GM21381 (cell line): ENCODE measurements at regions not wholly inside any gene's neighbourhood (a gene's known extent, or its start where the extent isn't known, plus 50 kb on each side); places are given as distances from the start of the nearest gene placed in this dataset.
"Not testable (repeated sequence)": the region's sequence is repeated elsewhere in the genome, so short reads cannot be mapped to it uniquely, and the experiment has no call there.

ENCODE experiments used
- ATAC-seq: cut with Tn5 transposase; IDR thresholded peaks from one replicate; pipeline ENCODE4 v1.9.1; 2021; ENCODE audit warnings: mild to moderate bottlenecking, moderate library complexity; ENCODE audit not compliant: unreplicated experiment

DNA sequence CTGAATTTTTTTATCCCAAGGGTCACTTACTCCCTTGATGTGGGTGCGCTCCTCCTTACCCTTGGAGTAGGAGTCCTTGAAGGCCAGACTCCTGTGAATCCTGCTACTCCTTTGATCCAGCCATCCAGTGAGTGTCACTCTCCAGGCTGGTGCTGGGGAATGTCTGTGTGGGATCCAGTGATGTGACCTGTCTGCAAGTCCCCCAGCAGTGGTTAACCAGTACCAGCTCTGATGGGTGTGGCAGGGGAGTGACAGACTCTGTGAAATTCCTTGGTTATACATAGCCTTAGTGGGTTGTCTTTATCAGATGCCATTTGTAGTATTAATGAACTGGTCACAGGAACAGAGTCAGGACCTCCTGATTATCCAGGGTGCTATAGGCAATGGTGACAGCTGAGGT is 409.5 kb upstream of the LMO3 start:
- ATAC-seq: no peak

DNA sequence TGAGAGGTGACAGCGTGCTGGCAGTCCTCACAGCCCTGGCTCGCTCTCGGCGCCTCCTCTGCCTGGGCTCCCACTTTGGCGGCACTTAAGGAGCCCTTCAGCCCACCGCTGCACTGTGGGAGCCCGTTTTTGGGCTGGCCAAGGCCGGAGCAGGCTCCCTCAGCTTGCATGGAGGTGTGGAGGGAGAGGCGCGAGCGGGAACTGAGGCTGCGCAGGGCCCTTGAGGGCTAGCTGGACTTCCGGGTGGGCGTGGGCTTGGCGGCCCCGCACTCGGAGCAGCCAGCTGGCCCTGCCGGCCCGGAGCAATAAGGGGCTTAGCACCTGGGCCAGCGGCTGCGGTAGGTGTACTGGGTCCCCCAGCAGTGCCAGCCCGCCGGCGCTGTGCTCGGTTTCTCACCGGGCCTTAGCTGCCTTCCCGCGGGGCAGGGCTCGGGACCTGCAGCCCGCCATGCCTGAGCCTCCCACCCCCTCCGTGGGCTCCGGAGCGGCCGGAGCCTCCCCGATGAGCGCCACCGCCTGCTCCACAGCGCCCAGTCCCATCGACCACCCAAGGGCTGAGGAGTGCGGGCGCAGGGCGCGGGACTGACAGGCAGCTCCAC is 401.6 kb upstream of the LMO3 start:
- ATAC-seq: not testable (repeated sequence)

DNA sequence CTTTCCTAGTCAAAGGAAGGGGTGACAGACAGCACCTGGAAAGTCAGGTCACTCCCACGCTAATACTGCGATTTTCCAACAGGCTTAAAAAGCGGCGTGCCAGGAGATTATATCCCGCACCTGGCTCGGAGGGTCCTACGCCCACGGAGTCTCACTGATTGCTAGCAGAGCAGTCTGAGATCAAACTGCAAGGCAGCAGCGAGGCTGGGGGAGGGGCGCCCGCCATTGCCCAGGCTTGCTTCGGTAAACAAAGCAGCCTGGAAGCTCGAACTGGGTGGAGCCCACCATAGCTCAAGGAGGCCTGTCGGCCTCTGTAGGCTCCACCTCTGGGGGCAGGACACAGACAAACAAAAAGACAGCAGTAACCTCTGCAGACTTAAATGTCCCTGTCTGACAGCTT is 392.6 kb upstream of the LMO3 start:
- not testable (repeated sequence) for ATAC-seq

DNA sequence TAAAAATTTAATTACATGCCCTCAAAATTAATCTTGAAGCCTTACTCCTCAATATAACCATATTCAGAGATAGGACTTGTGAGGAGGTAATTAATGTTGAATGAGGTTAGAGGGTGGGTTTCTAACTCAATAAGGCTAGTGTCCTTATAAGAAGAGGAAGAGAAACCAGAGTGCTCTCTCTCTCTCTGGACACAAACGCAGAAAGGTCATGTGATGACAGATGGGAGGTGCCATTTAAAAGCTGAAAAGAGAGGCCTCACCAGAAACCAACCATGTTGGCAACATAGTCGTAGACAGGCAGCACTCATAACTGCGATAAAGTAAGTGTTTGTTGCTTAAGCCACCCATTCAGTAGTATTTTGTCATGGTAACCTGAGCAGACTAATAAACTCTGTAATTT is 378.5 kb upstream of the LMO3 start:
- ATAC-seq: no peak

GRCh38 chr12:16972923-16973770 is 367.2 kb upstream of the LMO3 start:
- ATAC-seq: no peak

DNA sequence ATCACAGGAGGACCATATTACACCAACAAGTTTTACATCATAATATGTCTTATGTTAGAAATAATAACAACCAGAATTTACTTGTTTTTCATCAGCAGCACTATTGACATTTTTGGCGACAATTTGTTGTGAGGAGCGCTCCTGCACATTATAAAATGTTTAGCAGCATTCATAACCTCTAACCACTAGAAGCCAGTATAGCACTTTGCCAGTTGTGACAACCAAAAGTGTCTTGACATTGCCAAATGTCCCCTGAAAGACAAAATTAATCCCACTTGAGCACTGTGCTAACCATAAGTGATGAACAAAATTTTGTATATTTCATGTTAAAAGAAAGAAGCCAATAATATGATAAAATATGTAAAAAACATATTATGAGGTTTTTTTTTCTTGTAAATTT is 356.9 kb upstream of the LMO3 start:
- no peak for ATAC-seq

- no peak for ATAC-seq
These were observed 349.2 kb upstream of the LMO3 start for GRCh38 chr12:16955083-16955657.

- ATAC-seq: no peak
These were observed 344.1 kb upstream of the LMO3 start for GRCh38 chr12:16949871-16950667.

DNA sequence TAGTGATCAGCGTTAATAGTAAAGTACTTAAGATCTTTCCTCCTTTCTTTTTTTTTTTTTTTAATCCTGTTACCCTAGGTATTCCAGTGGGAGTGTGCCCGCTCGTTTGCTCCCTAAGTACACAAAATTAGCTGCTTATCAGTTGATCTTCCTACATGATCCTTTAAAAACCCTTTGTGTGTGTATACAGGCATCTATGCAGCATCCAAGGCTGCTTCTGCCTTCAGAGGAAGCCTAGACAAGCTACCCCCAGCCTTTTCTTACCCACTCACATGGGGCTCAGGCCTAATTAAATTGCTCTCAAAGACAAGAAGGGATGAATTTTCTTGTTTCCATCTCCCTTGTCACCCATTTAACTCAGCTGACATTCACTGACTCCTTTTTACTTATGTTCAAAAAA is 343.4 kb upstream of the LMO3 start:
- ATAC-seq: no peak

- ATAC-seq: no peak
These were observed 340.7 kb upstream of the LMO3 start for GRCh38 chr12:16946704-16947103.

DNA sequence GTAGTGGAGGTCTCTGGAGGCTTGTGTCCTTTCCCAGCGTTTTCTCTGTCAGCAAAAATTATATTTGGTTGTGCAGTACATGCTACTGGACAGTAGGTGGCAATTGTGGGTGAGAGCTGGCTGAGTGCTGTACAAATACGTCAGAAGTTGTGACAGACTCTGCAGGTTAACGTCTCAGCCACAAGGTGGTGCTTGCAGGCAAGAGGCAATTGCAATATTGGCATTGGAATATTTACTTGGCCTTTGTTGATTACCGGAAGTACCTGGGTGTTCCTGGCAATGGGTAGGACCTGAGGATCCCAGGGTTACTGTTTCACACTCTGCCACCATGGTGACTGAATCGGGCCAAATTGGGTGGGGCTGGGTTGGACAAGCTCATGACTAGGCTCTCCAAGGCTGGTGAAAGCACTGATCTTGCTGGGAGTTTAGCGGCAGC is 333.9 kb upstream of the LMO3 start:
- peak; percentile 96 for ATAC-seq

GRCh38 chr12:16927259-16927658 is 321.3 kb upstream of the LMO3 start:
- ATAC-seq: no peak

- no peak for ATAC-seq
These were observed 314.5 kb upstream of the LMO3 start for GRCh38 chr12:16920451-16920850.

GRCh38 chr12:16919551-16919950 is 313.6 kb upstream of the LMO3 start:
- no peak for ATAC-seq

- no peak for ATAC-seq
These were observed 308.9 kb upstream of the LMO3 start for GRCh38 chr12:16914853-16915252.

DNA sequence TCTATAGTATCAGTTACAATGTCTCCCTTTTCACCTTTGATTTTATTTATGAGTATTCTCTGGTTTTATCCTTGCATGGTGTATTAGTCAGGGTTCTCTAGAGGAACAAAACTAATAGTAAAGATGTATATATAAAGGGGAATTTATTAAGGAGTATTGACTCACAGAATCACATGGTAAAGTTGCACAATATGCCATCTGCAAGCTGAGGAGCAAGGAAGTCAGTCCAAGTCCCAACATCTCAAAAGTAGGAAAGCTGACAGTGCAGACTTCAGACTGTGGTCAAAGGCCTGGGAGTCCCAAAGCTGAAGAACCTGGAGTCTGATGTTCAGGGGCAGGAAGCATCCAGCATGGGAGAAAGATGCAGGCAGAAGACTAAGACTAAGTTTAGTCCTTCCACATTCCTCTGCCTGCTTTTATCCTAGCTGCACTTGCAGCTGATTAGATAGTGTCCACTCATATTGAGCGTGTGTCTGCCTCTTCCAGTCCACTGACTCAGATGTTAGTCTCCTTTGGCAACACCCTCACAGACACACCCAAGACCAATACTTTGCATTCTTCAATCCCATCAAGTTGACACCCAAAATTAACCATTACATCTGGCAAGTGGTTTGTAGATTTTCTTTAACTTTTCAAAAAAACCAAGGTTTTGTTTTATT is 308.0 kb upstream of the LMO3 start:
- ATAC-seq: no peak

- ATAC-seq: no peak
These were observed 296.0 kb upstream of the LMO3 start for GRCh38 chr12:16901946-16902345.

DNA sequence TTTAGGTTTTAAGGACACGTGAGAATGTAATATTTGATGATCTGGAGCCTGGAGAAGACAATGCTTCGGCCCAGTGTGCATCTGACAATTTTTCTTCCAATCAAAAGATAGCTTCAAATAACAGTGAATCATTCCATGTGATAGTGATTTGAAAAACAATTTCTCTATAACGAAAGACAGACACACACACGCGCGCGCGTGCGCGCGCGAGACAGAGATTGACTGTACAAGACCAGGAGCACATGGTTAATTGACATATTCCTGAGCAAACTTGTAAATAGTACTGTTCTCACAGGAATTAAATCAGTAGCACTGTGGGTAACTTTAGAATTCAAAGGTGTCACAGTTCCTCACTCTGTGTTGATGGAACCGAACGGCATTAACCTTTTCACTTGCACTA is 287.5 kb upstream of the LMO3 start:
- no peak for ATAC-seq

DNA sequence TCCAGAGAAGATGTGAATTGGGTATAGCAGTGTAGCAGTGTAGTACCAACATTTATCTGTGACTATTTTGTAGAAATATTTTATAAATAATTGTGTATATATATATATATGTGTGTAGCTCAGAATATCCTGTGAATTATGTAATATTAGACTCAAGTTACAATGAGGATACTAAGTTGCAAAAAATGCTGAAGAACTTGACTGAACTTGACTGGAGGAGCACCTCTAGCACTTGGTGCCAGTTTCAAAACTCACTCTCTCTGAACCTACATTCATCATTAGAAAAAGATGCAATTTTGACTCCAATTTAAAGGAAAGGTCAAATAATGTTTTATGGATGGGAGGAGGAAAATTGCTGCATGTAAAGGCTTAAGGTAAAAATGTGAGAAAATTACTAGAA is 285.7 kb upstream of the LMO3 start:
- ATAC-seq: no peak

DNA sequence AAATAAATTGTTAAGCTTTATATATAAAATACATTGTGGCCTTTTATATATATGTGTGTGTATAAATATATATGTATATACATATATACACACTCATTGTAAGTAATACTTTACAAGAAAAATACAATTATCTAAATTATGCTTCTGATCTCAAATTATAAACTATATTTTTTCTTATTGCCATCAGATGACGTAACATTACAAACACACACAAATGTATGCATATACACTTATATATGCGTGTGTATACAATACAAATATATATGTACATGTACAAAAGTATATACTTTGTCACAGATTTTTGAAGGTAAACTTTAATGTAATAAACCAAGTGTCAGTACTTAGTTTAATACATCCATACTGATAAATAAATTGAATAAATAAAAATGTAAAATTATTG is 278.9 kb upstream of the LMO3 start:
- no peak for ATAC-seq

DNA sequence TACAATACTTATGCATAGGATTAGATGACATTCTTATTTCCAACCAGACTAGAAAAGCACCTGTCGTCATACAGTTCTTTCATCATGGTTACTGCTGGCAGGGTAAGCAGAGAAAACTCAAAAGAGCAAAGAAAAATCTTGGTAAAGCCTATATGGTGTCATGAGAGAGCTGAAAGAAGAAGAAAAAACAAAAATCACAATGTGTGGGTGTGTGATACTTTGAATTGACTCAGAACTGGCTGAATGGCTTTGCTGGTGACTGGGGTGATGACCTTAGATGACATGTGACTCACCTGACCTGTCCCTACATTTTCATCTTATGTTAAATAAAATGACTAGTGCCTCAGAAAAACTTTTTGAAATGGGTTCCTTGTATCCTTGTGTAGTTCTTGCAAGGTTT is 278.1 kb upstream of the LMO3 start:
- peak; percentile 64 for ATAC-seq
